Erythroblast (primary cell): ENCODE measurements at regions not wholly inside any gene's neighbourhood (a gene's known extent, or its start where the extent isn't known, plus 50 kb on each side); places are given as distances from the start of the nearest gene placed in this dataset.

Experiments used
- GATA1 ChIP-seq: IDR thresholded peaks from 2 replicates; pipeline ENCODE4 v1.6.1; 2011; ENCODE audit warnings: low read depth, mild to moderate bottlenecking, control low read depth, low read length, moderate library complexity
- POLR2A ChIP-seq: IDR thresholded peaks from 2 replicates; pipeline ENCODE4 v1.6.1; 2011; ENCODE audit warnings: mild to moderate bottlenecking, low read length

DNA sequence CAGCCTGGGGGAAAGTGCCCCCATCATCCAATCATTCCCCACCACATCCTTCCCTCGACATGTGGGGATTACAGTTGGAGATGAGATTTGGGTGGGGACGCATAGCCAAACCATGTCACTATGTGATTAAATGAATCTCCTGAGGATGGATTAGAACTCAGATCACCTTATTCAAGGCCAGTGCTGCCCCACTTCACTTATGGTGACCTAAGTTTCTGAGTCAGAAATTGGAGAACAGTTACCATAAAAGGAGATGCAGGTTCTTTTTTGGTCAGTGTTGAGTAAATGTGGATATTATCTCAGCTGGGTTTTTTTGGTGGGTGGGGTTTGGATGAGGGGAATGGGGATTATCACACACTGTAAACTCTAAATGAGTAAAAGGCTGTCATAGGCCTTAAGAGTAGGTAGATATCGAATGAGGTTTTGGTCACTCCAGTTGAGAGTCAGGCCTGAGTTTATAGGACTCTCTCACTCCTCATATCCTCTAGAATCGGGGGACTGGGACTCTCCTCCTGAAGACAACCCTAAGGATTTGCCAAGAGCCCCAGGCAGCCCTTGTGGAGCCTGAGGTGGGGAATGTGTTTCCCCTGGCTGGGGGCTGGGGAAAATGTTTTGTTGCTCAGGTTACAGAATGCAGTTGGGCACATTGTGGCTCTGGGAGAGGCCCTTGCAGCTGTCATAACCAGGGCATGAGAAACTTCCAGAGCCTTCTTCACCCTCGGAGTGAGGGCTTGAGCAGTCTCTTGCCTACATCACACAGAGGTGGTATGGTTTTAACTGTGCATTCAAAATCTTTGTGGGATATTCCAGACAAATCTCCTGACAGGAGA is 213.0 kb downstream of the BAMBI start:
- TF ChIP-seq POLR2A (no peak), GATA1 (no peak)
